Keratinocyte (primary cell): ENCODE measurements at regions not wholly inside any gene's neighbourhood (a gene's known extent, or its start where the extent isn't known, plus 50 kb on each side); places are given as distances from the start of the nearest gene placed in this dataset.

Experiments used
- EZH2 ChIP-seq: IDR thresholded peaks from one replicate; pipeline ENCODE4 v1.6.1; 2012; ENCODE audit warnings: inconsistent platforms, mild to moderate bottlenecking, low read length, moderate library complexity
- TF ChIP-seq, protein P1 (sequence below), 3 experiments: IDR thresholded peaks in 1 of 3; conservative IDR thresholded peaks in 1 of 3; optimal IDR thresholded peaks in 1 of 3; 2 replicates in 2 of 3; 3 replicates in 1 of 3; pipeline versions ENCODE3 to v1.5.1; 2011; ENCODE audit warnings: low read length in 3 of 3, mild to moderate bottlenecking in 3 of 3, moderate library complexity in 2 of 3, control low read depth in 1 of 3, inconsistent platforms in 1 of 3; ENCODE audit not compliant: insufficient read depth in 2 of 3; ENCODE audit errors: extremely low read depth in 1 of 3

DNA sequence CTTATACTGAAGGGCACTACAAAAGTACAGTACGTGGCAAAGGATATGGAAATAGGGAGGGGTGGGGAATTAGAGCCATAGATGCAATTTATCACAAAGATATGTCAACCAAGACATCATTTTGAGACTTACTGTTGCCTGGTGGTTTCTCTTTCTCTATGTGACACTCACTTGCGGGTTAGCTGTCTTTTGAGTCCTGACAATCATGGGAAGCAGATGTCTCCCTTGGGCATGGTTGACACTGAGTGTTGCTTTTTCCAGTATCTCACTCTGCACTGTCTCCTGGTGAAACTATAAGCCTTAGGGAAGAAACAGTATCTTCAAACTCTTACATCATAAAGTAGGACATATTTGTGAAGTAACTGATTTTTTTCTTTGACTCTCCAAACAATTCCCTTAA lies 383.5 kb upstream of the LCORL start:
- no peak for TF ChIP-seq EZH2
- TF ChIP-seq, protein P1, sequence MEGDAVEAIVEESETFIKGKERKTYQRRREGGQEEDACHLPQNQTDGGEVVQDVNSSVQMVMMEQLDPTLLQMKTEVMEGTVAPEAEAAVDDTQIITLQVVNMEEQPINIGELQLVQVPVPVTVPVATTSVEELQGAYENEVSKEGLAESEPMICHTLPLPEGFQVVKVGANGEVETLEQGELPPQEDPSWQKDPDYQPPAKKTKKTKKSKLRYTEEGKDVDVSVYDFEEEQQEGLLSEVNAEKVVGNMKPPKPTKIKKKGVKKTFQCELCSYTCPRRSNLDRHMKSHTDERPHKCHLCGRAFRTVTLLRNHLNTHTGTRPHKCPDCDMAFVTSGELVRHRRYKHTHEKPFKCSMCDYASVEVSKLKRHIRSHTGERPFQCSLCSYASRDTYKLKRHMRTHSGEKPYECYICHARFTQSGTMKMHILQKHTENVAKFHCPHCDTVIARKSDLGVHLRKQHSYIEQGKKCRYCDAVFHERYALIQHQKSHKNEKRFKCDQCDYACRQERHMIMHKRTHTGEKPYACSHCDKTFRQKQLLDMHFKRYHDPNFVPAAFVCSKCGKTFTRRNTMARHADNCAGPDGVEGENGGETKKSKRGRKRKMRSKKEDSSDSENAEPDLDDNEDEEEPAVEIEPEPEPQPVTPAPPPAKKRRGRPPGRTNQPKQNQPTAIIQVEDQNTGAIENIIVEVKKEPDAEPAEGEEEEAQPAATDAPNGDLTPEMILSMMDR (optimal IDR thresholded peaks at IDR 0.05 in 1 of 3, IDR thresholded peaks at IDR 0.05 in 1 of 3, conservative IDR thresholded peaks at IDR 0.05 in 1 of 3; ENCODE audit: extremely low read depth in 1 of 3, insufficient read depth in 2 of 3, low read length in 3 of 3): no peak
